ENCODE measurements at regions not wholly inside any gene's neighbourhood (a gene's known extent, or its start where the extent isn't known, plus 50 kb on each side); places are given as distances from the start of the nearest gene placed in this dataset.

DNA sequence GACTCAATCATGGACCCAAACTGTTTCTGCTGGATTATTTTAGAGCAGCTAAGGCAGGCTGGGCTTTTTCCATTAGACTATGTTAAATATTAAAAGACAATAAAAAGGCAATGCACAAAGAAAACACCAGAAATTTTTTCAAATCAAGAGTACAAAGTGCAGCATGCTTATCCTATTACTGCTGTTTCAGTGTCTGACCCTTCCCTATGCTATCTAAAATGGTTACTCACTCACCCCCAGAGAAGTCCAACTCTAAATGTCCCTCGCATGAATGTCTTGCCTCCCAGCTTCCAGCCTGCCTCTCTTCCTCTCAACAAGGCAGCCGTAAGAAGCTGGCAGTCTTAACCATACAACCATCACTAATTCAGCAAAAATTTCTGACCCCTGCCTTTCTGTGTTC lies 108.7 kb upstream of the SYT6 start:
- TF ChIP-seq, protein P1, sequence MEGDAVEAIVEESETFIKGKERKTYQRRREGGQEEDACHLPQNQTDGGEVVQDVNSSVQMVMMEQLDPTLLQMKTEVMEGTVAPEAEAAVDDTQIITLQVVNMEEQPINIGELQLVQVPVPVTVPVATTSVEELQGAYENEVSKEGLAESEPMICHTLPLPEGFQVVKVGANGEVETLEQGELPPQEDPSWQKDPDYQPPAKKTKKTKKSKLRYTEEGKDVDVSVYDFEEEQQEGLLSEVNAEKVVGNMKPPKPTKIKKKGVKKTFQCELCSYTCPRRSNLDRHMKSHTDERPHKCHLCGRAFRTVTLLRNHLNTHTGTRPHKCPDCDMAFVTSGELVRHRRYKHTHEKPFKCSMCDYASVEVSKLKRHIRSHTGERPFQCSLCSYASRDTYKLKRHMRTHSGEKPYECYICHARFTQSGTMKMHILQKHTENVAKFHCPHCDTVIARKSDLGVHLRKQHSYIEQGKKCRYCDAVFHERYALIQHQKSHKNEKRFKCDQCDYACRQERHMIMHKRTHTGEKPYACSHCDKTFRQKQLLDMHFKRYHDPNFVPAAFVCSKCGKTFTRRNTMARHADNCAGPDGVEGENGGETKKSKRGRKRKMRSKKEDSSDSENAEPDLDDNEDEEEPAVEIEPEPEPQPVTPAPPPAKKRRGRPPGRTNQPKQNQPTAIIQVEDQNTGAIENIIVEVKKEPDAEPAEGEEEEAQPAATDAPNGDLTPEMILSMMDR (conservative IDR thresholded peaks at IDR 0.05) = no peak
- no peaks in the 10 kb centered on the region for H3K9me3 Mint-ChIP-seq
- Histone ChIP-seq H3K9ac (ENCODE audit: extremely low read depth, low read length, poor library complexity, severe bottlenecking) (no peak overlapping the region), H3K9me3 (ENCODE audit: control insufficient read depth, low read length) (no peaks in the 10 kb centered on the region), H3K36me3 (ENCODE audit: control insufficient read depth, insufficient read depth, low read length) (no peaks in the 10 kb centered on the region), H3K27ac (ENCODE audit: low read depth, low read length) (no peak overlapping the region), H3K4me3 (ENCODE audit: low read length) (no peak overlapping the region), H3K4me1 (ENCODE audit: control insufficient read depth, insufficient read depth, low read length) (no peaks in the 10 kb centered on the region), H3K27me3 (ENCODE audit: control insufficient read depth, insufficient read depth, low read length, poor library complexity, severe bottlenecking) (peaks cover 21% of the 10 kb centered on the region)
- WGBS, 2 experiments (ENCODE audit: insufficient coverage in 1 of 2, insufficient read length in 1 of 2) = 86 to 90% methylated on average over 1 to 2 of the region's 2 CpGs
- no peak overlapping the region for H3K4me3 Mint-ChIP-seq
- H3K36me3 Mint-ChIP-seq (ENCODE audit: low read depth) = no peaks in the 10 kb centered on the region
- H3K27me3 Mint-ChIP-seq (ENCODE audit: insufficient read depth) = peaks cover 25% of the 10 kb centered on the region
- H3K4me1 Mint-ChIP-seq = no peaks in the 10 kb centered on the region
- no peak for DNase-seq
- H3K27ac Mint-ChIP-seq = no peak overlapping the region

DNA sequence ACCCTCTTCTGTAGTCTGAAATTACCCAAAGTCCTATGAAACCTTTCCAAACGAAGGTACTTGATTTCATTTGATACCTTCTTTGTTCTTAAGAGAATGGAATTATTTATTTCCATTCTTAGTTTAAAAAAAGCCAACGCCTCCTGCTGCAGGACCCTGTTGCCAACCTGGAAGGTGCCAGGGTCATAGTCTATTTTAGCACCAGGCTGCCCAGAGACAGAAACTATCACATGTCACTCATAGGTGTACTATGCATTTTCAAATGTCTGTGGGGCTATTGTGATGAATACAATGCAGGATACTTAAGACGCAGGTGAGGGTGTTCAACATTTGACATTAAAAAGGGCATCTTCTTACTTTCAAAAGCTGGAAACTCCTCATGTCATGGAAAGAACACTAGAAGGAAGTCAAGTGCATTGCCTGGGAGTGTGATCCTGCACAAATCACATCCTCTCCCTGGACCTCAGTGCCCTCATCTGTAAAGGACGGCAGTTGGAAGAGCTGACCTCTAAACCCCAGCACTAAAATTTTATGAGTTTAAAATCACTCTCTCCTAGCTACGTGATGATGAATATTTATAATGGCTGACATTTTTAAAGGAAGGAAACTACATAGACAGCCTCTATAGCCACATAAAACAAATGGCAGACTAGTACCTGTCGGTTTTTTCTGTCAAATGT lies 107.3 kb upstream of the SYT6 start:
- no peak overlapping the region for H3K27ac Mint-ChIP-seq
- no peak overlapping the region for H3K9ac ChIP-seq (ENCODE audit: extremely low read depth, low read length, poor library complexity, severe bottlenecking)
- no peaks in the 10 kb centered on the region for H3K4me1 ChIP-seq (ENCODE audit: control insufficient read depth, insufficient read depth, low read length)
- no peak for DNase-seq
- H3K4me3 Mint-ChIP-seq = no peak overlapping the region
- no peak overlapping the region for H3K27ac ChIP-seq (ENCODE audit: low read depth, low read length)
- H3K36me3 Mint-ChIP-seq (ENCODE audit: low read depth) = no peaks in the 10 kb centered on the region
- peaks cover 28% of the 10 kb centered on the region for H3K27me3 ChIP-seq (ENCODE audit: control insufficient read depth, insufficient read depth, low read length, poor library complexity, severe bottlenecking)
- no peaks in the 10 kb centered on the region for H3K9me3 ChIP-seq (ENCODE audit: control insufficient read depth, low read length)
- H3K4me3 ChIP-seq (ENCODE audit: low read length) = no peak overlapping the region
- no peaks in the 10 kb centered on the region for H3K36me3 ChIP-seq (ENCODE audit: control insufficient read depth, insufficient read depth, low read length)
- no peaks in the 10 kb centered on the region for H3K4me1 Mint-ChIP-seq
- 87 to 100% methylated on average over 2 to 6 of the region's 6 CpGs for WGBS, 2 experiments (ENCODE audit: insufficient coverage in 1 of 2, insufficient read length in 1 of 2)
- H3K27me3 Mint-ChIP-seq (ENCODE audit: insufficient read depth) = peaks cover 18% of the 10 kb centered on the region
- TF ChIP-seq, protein P1 (conservative IDR thresholded peaks at IDR 0.05) = no peak
- no peaks in the 10 kb centered on the region for H3K9me3 Mint-ChIP-seq

DNA sequence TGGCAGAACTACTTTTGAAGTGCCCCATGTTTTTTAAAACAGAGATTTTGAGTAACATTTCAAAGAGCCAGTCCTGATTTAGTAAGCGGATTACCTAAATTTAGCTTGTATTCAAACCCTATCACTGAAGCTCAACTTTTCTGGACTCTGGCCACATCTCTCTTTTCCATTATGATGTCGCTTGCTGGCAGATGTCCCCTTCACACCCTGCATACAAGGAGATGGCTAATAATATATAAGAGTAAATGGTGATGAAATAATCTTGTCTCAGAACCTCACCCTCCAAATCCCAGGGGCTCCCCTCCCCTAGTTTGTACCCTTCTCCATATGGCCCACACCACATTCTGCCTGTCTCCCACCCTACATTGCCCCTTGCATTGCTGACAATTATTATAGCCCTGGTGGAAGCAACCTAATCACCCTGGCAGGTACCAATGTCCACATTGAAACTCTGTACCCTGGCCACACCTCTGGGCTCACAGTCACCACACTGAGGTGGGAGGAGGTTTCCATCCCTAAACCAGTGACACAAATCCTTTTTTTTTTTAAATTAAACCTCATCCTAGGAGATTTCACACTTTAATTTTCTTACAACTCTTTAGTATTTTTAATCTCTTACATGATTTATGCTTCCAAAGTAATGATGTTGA lies 106.0 kb upstream of the SYT6 start:
- H3K9me3 Mint-ChIP-seq = peaks cover 6% of the 10 kb centered on the region

More for the DNA sequence above, 106.0 kb upstream of the SYT6 start:
- H3K27ac Mint-ChIP-seq = no peak overlapping the region
- Histone ChIP-seq H3K27ac (ENCODE audit: low read depth, low read length) (no peak overlapping the region), H3K4me3 (ENCODE audit: low read length) (no peak overlapping the region), H3K27me3 (ENCODE audit: control insufficient read depth, insufficient read depth, low read length, poor library complexity, severe bottlenecking) (peaks cover 32% of the 10 kb centered on the region), H3K36me3 (ENCODE audit: control insufficient read depth, insufficient read depth, low read length) (no peaks in the 10 kb centered on the region), H3K9ac (ENCODE audit: extremely low read depth, low read length, poor library complexity, severe bottlenecking) (no peak overlapping the region), H3K4me1 (ENCODE audit: control insufficient read depth, insufficient read depth, low read length) (no peaks in the 10 kb centered on the region), H3K9me3 (ENCODE audit: control insufficient read depth, low read length) (peaks cover under 1% of the 10 kb centered on the region)
- no peaks in the 10 kb centered on the region for H3K36me3 Mint-ChIP-seq (ENCODE audit: low read depth)
- 83 to 97% methylated on average over 1 to 2 of the region's 2 CpGs for WGBS, 2 experiments (ENCODE audit: insufficient coverage in 1 of 2, insufficient read length in 1 of 2)
- TF ChIP-seq, protein P1 (conservative IDR thresholded peaks at IDR 0.05) = no peak
- no peaks in the 10 kb centered on the region for H3K4me1 Mint-ChIP-seq
- DNase-seq = no peak
- H3K27me3 Mint-ChIP-seq (ENCODE audit: insufficient read depth) = peaks cover 15% of the 10 kb centered on the region
- no peak overlapping the region for H3K4me3 Mint-ChIP-seq
